Activated naive CD4-positive, alpha-beta T cell treated with anti-CD3 and anti-CD28 coated beads for 36 hours (primary cell): ENCODE measurements at regions not wholly inside any gene's neighbourhood (a gene's known extent, or its start where the extent isn't known, plus 50 kb on each side); places are given as distances from the start of the nearest gene placed in this dataset.

Experiments used
- CTCF ChIA-PET: fragments of 350-600 bp; sonication (Branson Sonifier 250); formaldehyde crosslinking; loops from one replicate; lab custom pipeline; 2021; ENCODE audit warnings: antibody characterized with exemption; lab: Charles Lee
- DNase-seq: peaks from one replicate; pipeline ENCODE4 v3.0.0-alpha.2; 2020
- H3K27ac Mint-ChIP-seq: one replicate; pipeline ENCODE4 v1.8.0; 2021; ENCODE audit warnings: mild to moderate bottlenecking, mixed read lengths
- H3K27me3 Mint-ChIP-seq: one replicate; pipeline ENCODE4 v1.8.0; 2021; ENCODE audit warnings: low read depth, mixed read lengths
- H3K36me3 Mint-ChIP-seq: one replicate; pipeline ENCODE4 v1.8.0; 2021; ENCODE audit warnings: low read depth, mixed read lengths
- H3K4me1 Mint-ChIP-seq: one replicate; pipeline ENCODE4 v1.8.0; 2021; ENCODE audit warnings: low read depth, mixed read lengths
- H3K4me3 Mint-ChIP-seq: one replicate; pipeline ENCODE4 v1.8.0; 2021; ENCODE audit warnings: mild to moderate bottlenecking, moderate library complexity, mixed read lengths
- H3K9me3 Mint-ChIP-seq: one replicate; pipeline ENCODE4 v1.8.0; 2021; ENCODE audit warnings: mixed read lengths
- intact Hi-C: fragments of 100-400 bp; cut with micrococcal nuclease; formaldehyde crosslinking; loops from one replicate; pipeline ENCODE4 v1.15.1; 2023

- Mint-ChIP-seq H3K36me3 (no peaks in the 10 kb centered on the region), H3K27me3 (peaks cover 2% of the 10 kb centered on the region), H3K9me3 (no peaks in the 10 kb centered on the region), H3K4me3 (no peak overlapping the region), H3K4me1 (no peaks in the 10 kb centered on the region), H3K27ac (no peak overlapping the region)
- intact Hi-C loops = no loop called here
- CTCF ChIA-PET = no interaction called here
- no peak for DNase-seq
These were observed 226.5 kb upstream of the TMEM72 start for GRCh38 chr10:44684661-44685060.

GRCh38 chr10:44685220-44685619, 225.9 kb upstream of the TMEM72 start:
- H3K27me3 Mint-ChIP-seq = peaks cover 2% of the 10 kb centered on the region
- intact Hi-C loops = no loop called here
- H3K4me1 Mint-ChIP-seq = no peaks in the 10 kb centered on the region
- no peak overlapping the region for H3K27ac Mint-ChIP-seq
- H3K4me3 Mint-ChIP-seq = no peak overlapping the region
- no peak for DNase-seq
- H3K36me3 Mint-ChIP-seq = no peaks in the 10 kb centered on the region
- CTCF ChIA-PET = no interaction called here
- H3K9me3 Mint-ChIP-seq = no peaks in the 10 kb centered on the region

- H3K36me3 Mint-ChIP-seq = no peaks in the 10 kb centered on the region
- CTCF ChIA-PET = no interaction called here
These were observed 225.4 kb upstream of the TMEM72 start for GRCh38 chr10:44685747-44686146.

GRCh38 chr10:44689368-44689767, 221.8 kb upstream of the TMEM72 start:
- Mint-ChIP-seq H3K9me3 (no peaks in the 10 kb centered on the region), H3K27me3 (peaks cover 2% of the 10 kb centered on the region), H3K4me1 (no peaks in the 10 kb centered on the region), H3K36me3 (no peaks in the 10 kb centered on the region), H3K4me3 (no peak overlapping the region), H3K27ac (no peak overlapping the region)
- CTCF ChIA-PET = no interaction called here
- DNase-seq = no peak
- intact Hi-C loops = no loop called here

More at GRCh38 chr10:44685747-44686146, 225.4 kb upstream of the TMEM72 start:
- no peak overlapping the region for H3K4me3 Mint-ChIP-seq
- intact Hi-C loops = no loop called here
- no peaks in the 10 kb centered on the region for H3K4me1 Mint-ChIP-seq
- peaks cover 2% of the 10 kb centered on the region for H3K27me3 Mint-ChIP-seq
- no peak overlapping the region for H3K27ac Mint-ChIP-seq
- no peaks in the 10 kb centered on the region for H3K9me3 Mint-ChIP-seq
- no peak for DNase-seq

- DNase-seq = no peak
- H3K27me3 Mint-ChIP-seq = no peaks in the 10 kb centered on the region
- CTCF ChIA-PET = no interaction called here
- intact Hi-C loops = no loop called here
- H3K4me1 Mint-ChIP-seq = no peaks in the 10 kb centered on the region
- no peaks in the 10 kb centered on the region for H3K36me3 Mint-ChIP-seq
- peaks cover 2% of the 10 kb centered on the region for H3K9me3 Mint-ChIP-seq
- no peak overlapping the region for H3K4me3 Mint-ChIP-seq
- H3K27ac Mint-ChIP-seq = no peak overlapping the region
These were observed 214.6 kb upstream of the TMEM72 start for GRCh38 chr10:44696496-44696895.

GRCh38 chr10:44697116-44697515, 214.0 kb upstream of the TMEM72 start:
- H3K36me3 Mint-ChIP-seq = no peaks in the 10 kb centered on the region

GRCh38 chr10:44702531-44702930, 208.6 kb upstream of the TMEM72 start:
- Mint-ChIP-seq H3K4me1 (no peaks in the 10 kb centered on the region), H3K4me3 (no peak overlapping the region), H3K27ac (no peak overlapping the region), H3K36me3 (no peaks in the 10 kb centered on the region), H3K27me3 (no peaks in the 10 kb centered on the region), H3K9me3 (peaks cover 12% of the 10 kb centered on the region)
- CTCF ChIA-PET = no interaction called here
- DNase-seq = no peak
- intact Hi-C loops = no loop called here

More at GRCh38 chr10:44697116-44697515, 214.0 kb upstream of the TMEM72 start:
- Mint-ChIP-seq H3K4me1 (no peaks in the 10 kb centered on the region), H3K4me3 (no peak overlapping the region), H3K27me3 (no peaks in the 10 kb centered on the region), H3K27ac (no peak overlapping the region), H3K9me3 (peaks cover 2% of the 10 kb centered on the region)
- intact Hi-C loops = no loop called here
- DNase-seq = no peak
- CTCF ChIA-PET = no interaction called here

GRCh38 chr10:44703241-44704155, 207.6 kb upstream of the TMEM72 start:
- H3K4me3 Mint-ChIP-seq = no peak overlapping the region
- peaks cover 12% of the 10 kb centered on the region for H3K9me3 Mint-ChIP-seq
- CTCF ChIA-PET = no interaction called here

GRCh38 chr10:44704616-44705015, 206.5 kb upstream of the TMEM72 start:
- no peak overlapping the region for H3K4me3 Mint-ChIP-seq
- peaks cover 12% of the 10 kb centered on the region for H3K9me3 Mint-ChIP-seq
- H3K27ac Mint-ChIP-seq = no peak overlapping the region
- H3K36me3 Mint-ChIP-seq = no peaks in the 10 kb centered on the region
- H3K4me1 Mint-ChIP-seq = no peaks in the 10 kb centered on the region
- no peaks in the 10 kb centered on the region for H3K27me3 Mint-ChIP-seq
- intact Hi-C loops = no loop called here
- CTCF ChIA-PET = no interaction called here
- no peak for DNase-seq

More at GRCh38 chr10:44703241-44704155, 207.6 kb upstream of the TMEM72 start:
- Mint-ChIP-seq H3K27me3 (no peaks in the 10 kb centered on the region), H3K36me3 (no peaks in the 10 kb centered on the region), H3K27ac (no peak overlapping the region), H3K4me1 (no peaks in the 10 kb centered on the region)
- intact Hi-C loops = no loop called here
- no peak for DNase-seq

GRCh38 chr10:44706745-44707144, 204.4 kb upstream of the TMEM72 start:
- Mint-ChIP-seq H3K9me3 (peaks cover 10% of the 10 kb centered on the region), H3K4me1 (no peaks in the 10 kb centered on the region), H3K36me3 (no peaks in the 10 kb centered on the region), H3K27me3 (peaks cover 1% of the 10 kb centered on the region), H3K4me3 (no peak overlapping the region), H3K27ac (no peak overlapping the region)
- no peak for DNase-seq
- intact Hi-C loops = no loop called here
- CTCF ChIA-PET = no interaction called here

- no peak overlapping the region for H3K27ac Mint-ChIP-seq
- intact Hi-C loops = no loop called here
These were observed 197.8 kb upstream of the TMEM72 start for GRCh38 chr10:44713307-44713706.

GRCh38 chr10:44714451-44714850, 196.7 kb upstream of the TMEM72 start:
- Mint-ChIP-seq H3K9me3 (peaks cover 7% of the 10 kb centered on the region), H3K4me3 (no peak overlapping the region), H3K36me3 (no peaks in the 10 kb centered on the region), H3K27me3 (peaks cover 1% of the 10 kb centered on the region), H3K4me1 (no peaks in the 10 kb centered on the region), H3K27ac (no peak overlapping the region)
- intact Hi-C loops = no loop called here
- CTCF ChIA-PET = no interaction called here
- no peak for DNase-seq

More at GRCh38 chr10:44713307-44713706, 197.8 kb upstream of the TMEM72 start:
- CTCF ChIA-PET = no interaction called here
- DNase-seq = no peak
- Mint-ChIP-seq H3K4me3 (no peak overlapping the region), H3K4me1 (no peaks in the 10 kb centered on the region), H3K36me3 (no peaks in the 10 kb centered on the region), H3K27me3 (peaks cover 1% of the 10 kb centered on the region), H3K9me3 (no peaks in the 10 kb centered on the region)

GRCh38 chr10:44715136-44715535, 196.0 kb upstream of the TMEM72 start:
- CTCF ChIA-PET = no interaction called here
- Mint-ChIP-seq H3K9me3 (peaks cover 7% of the 10 kb centered on the region), H3K27me3 (no peaks in the 10 kb centered on the region), H3K27ac (no peak overlapping the region), H3K4me1 (no peaks in the 10 kb centered on the region), H3K36me3 (no peaks in the 10 kb centered on the region), H3K4me3 (no peak overlapping the region)
- DNase-seq = no peak
- intact Hi-C loops = no loop called here
